ENCODE measurements at regions not wholly inside any gene's neighbourhood (a gene's known extent, or its start where the extent isn't known, plus 50 kb on each side); places are given as distances from the start of the nearest gene placed in this dataset.

GRCh38 chr14:97524589-97525319, 727.6 kb downstream of the VRK1 start:
- peaks cover 24% of the 10 kb centered on the region for H3K9me3 Mint-ChIP-seq
- H3K27ac Mint-ChIP-seq = no peak overlapping the region
- ChIA-PET CTCF (no interaction called here), POLR2A (no interaction called here)
- no peaks in the 10 kb centered on the region for H3K27me3 Mint-ChIP-seq (ENCODE audit: low read depth)
- TF ChIP-seq, protein P1, sequence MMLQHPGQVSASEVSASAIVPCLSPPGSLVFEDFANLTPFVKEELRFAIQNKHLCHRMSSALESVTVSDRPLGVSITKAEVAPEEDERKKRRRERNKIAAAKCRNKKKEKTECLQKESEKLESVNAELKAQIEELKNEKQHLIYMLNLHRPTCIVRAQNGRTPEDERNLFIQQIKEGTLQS (CRISPR knock-in tag; conservative IDR thresholded peaks at IDR 0.05) = no peak
- TF ChIP-seq TEAD1 (CRISPR knock-in tag; IDR thresholded peaks at IDR 0.05) = no peak
- no peak for TF ChIP-seq E2F5 (CRISPR knock-in tag; IDR thresholded peaks at IDR 0.05)
- no peak for TF ChIP-seq GABPB1 (CRISPR knock-in tag; IDR thresholded peaks at IDR 0.05)
- no peak for TF ChIP-seq E2F4 (CRISPR knock-in tag; IDR thresholded peaks at IDR 0.05; ENCODE audit: borderline replicate concordance, low read depth)
- TF ChIP-seq ERG (CRISPR knock-in tag; IDR thresholded peaks at IDR 0.05) = no peak
- no peak for TF ChIP-seq TP53 (CRISPR knock-in tag; IDR thresholded peaks at IDR 0.05)
- no peak for TF ChIP-seq ZNF396 (CRISPR knock-in tag; IDR thresholded peaks at IDR 0.05; ENCODE audit: borderline replicate concordance)
- no peak for TF ChIP-seq MLX (CRISPR knock-in tag; IDR thresholded peaks at IDR 0.05)
- TF ChIP-seq ZNF317 (CRISPR knock-in tag; IDR thresholded peaks at IDR 0.05; ENCODE audit: borderline replicate concordance, low read depth) = no peak
- TF ChIP-seq, protein P2, sequence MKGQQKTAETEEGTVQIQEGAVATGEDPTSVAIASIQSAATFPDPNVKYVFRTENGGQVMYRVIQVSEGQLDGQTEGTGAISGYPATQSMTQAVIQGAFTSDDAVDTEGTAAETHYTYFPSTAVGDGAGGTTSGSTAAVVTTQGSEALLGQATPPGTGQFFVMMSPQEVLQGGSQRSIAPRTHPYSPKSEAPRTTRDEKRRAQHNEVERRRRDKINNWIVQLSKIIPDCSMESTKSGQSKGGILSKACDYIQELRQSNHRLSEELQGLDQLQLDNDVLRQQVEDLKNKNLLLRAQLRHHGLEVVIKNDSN (CRISPR knock-in tag; IDR thresholded peaks at IDR 0.05) = no peak
- no peak overlapping the region for H3K4me3 Mint-ChIP-seq
- ATAC-seq = no peak
- DNase-seq (ENCODE audit: low spot score) = no peak
- H3K4me1 Mint-ChIP-seq = no peaks in the 10 kb centered on the region
- no peaks in the 10 kb centered on the region; the same call in 1 of the 2 replicates for H3K36me3 Mint-ChIP-seq

DNA sequence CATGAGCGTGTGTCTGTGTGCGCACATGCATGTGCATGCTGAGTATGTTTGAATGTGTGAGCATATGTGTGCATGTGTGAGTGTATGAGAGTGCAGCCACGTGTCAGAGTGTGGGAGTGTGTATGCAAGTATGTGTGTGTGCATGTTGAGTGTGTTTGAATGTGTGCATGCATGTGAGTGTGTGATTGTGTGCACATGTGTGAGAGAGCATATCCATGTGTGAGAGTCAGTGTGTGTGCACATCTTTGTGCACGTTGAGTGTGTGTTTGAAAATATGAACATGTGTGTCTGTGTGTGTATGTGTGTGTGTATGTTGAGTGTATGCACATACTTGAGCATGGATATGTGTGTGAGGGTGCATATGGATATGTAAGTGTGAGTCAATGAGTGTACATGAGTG, 730.8 kb downstream of the VRK1 start:
- H3K36me3 Mint-ChIP-seq = no peaks in the 10 kb centered on the region; the same call in 1 of the 2 replicates
- CTCF ChIA-PET = no interaction called here
- DNase-seq (ENCODE audit: low spot score) (no peak), ATAC-seq (no peak)
- no peaks in the 10 kb centered on the region for H3K4me1 Mint-ChIP-seq
- POLR2A ChIA-PET = no interaction called here
- H3K27me3 Mint-ChIP-seq (ENCODE audit: low read depth) = no peaks in the 10 kb centered on the region; the same call in 1 of the 2 replicates
- H3K4me3 Mint-ChIP-seq = no peak overlapping the region
- peak overlapping the region; percentile 8; the same call in 1 of the 2 replicates for H3K27ac Mint-ChIP-seq
- peaks cover 5% of the 10 kb centered on the region for H3K9me3 Mint-ChIP-seq
- TF ChIP-seq, protein P3, sequence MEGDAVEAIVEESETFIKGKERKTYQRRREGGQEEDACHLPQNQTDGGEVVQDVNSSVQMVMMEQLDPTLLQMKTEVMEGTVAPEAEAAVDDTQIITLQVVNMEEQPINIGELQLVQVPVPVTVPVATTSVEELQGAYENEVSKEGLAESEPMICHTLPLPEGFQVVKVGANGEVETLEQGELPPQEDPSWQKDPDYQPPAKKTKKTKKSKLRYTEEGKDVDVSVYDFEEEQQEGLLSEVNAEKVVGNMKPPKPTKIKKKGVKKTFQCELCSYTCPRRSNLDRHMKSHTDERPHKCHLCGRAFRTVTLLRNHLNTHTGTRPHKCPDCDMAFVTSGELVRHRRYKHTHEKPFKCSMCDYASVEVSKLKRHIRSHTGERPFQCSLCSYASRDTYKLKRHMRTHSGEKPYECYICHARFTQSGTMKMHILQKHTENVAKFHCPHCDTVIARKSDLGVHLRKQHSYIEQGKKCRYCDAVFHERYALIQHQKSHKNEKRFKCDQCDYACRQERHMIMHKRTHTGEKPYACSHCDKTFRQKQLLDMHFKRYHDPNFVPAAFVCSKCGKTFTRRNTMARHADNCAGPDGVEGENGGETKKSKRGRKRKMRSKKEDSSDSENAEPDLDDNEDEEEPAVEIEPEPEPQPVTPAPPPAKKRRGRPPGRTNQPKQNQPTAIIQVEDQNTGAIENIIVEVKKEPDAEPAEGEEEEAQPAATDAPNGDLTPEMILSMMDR (IDR thresholded peaks at IDR 0.05) = no peak
- TF ChIP-seq HMGXB4 (CRISPR knock-in tag; IDR thresholded peaks at IDR 0.05) = no peak
- TF ChIP-seq ZNF138 (CRISPR knock-in tag; conservative IDR thresholded peaks at IDR 0.05) = no peak
- no peak for TF ChIP-seq TCF7 (CRISPR knock-in tag; IDR thresholded peaks at IDR 0.05; ENCODE audit: low read depth)
- no peak for TF ChIP-seq FOXK1 (CRISPR knock-in tag; IDR thresholded peaks at IDR 0.05)
- TF ChIP-seq, protein P4, sequence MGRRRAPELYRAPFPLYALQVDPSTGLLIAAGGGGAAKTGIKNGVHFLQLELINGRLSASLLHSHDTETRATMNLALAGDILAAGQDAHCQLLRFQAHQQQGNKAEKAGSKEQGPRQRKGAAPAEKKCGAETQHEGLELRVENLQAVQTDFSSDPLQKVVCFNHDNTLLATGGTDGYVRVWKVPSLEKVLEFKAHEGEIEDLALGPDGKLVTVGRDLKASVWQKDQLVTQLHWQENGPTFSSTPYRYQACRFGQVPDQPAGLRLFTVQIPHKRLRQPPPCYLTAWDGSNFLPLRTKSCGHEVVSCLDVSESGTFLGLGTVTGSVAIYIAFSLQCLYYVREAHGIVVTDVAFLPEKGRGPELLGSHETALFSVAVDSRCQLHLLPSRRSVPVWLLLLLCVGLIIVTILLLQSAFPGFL (CRISPR knock-in tag; IDR thresholded peaks at IDR 0.05; ENCODE audit: borderline replicate concordance) = no peak
- TF ChIP-seq NR3C1 (CRISPR knock-in tag; conservative IDR thresholded peaks at IDR 0.05; ENCODE audit: low read depth) = no peak
- TF ChIP-seq, protein P5, sequence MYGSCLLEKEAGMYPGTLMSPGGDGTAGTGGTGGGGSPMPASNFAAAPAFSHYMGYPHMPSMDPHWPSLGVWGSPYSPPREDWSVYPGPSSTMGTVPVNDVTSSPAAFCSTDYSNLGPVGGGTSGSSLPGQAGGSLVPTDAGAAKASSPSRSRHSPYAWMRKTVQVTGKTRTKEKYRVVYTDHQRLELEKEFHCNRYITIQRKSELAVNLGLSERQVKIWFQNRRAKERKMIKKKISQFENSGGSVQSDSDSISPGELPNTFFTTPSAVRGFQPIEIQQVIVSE (CRISPR knock-in tag; IDR thresholded peaks at IDR 0.05; ENCODE audit: borderline replicate concordance) = no peak

All from WTC11 (cell line).